ENCODE measurements at regions not wholly inside any gene's neighbourhood (a gene's known extent, or its start where the extent isn't known, plus 50 kb on each side); places are given as distances from the start of the nearest gene placed in this dataset.

DNA sequence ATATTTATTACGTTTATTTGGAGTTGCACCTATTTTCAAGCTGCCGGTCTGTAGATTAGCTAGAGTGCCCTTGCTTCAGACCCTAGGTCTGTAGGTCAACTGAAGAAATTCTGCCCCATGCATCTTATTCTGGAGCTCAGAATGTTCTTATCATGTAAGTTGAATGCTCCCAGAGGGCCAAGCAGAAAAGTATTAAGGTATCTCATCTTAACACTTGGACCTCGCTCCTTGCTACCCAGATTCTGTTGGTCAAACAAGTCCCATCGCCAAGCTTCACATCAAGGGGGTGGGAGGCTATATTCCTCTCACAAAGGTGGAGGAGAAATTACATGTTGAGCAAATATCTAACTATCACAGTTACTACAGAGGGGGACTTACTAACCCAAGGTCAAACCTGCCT is 187.7 kb downstream of the C1orf94 start:
- TF ChIP-seq TAF1 (IDR thresholded peaks at IDR 0.05; ENCODE audit: low read depth, low read length) (no peak), POLR2A (IDR thresholded peaks at IDR 0.05; ENCODE audit: low read depth, low read length) (no peak), POLR2AphosphoS5 (IDR thresholded peaks at IDR 0.05; ENCODE audit: low read depth, low read length) (no peak)

All from GM12891 (cell line).